B cell (primary cell): ENCODE measurements at regions not wholly inside any gene's neighbourhood (a gene's known extent, or its start where the extent isn't known, plus 50 kb on each side); places are given as distances from the start of the nearest gene placed in this dataset.
"Not testable (repeated sequence)": the region's sequence is repeated elsewhere in the genome, so short reads cannot be mapped to it uniquely, and the experiment has no call there.

Source experiments
- ATAC-seq: fragments of 200-7000 bp; cut with Tn5 transposase; one replicate; pipeline ENCODE4 v1.10.0; 2021; ENCODE audit warnings: low read depth, mild to moderate bottlenecking, moderate number of reproducible peaks, moderate library complexity
- CTCF ChIA-PET: fragments of 350-600 bp; sonication (Branson Sonifier 250); formaldehyde crosslinking; loops from one replicate; lab custom pipeline; 2021; ENCODE audit warnings: antibody characterized with exemption, inconsistent platforms; lab: Charles Lee
- POLR2A ChIA-PET: fragments of 350-600 bp; sonication (Branson Sonifier 250); formaldehyde crosslinking; loops from one replicate; lab custom pipeline; 2021; ENCODE audit warnings: antibody characterized with exemption; lab: Charles Lee
- DNase-seq: peaks from one replicate; pipeline ENCODE4 v3.0.0; 2013
- H2AFZ ChIP-seq: 2 replicates; pipeline ENCODE4 v1.6.1; 2012; ENCODE audit warnings: mild to moderate bottlenecking, low read depth, low read length; ENCODE audit not compliant: insufficient read depth, poor library complexity, severe bottlenecking
- H3K27ac ChIP-seq, 2 donors: 1 replicate in 1 of 2; 2 replicates in 1 of 2; pipeline ENCODE4 v1.5.1; 2012 to 2013; ENCODE audit warnings: low read length in 2 of 2, mild to moderate bottlenecking in 2 of 2, moderate library complexity in 1 of 2
- H3K27me3 ChIP-seq, 4 experiments: fragments of 200-600 bp in 1 of 4; sonication (generic) in 1 of 4; replicated peaks in 1 of 4; 1 replicate in 2 of 4; 2 replicates in 2 of 4; pipeline versions ENCODE4 v1.6.1 to v1.7.0; 2013 to 2016; ENCODE audit warnings: low read length in 3 of 4, mild to moderate bottlenecking in 2 of 4, mixed read lengths in 1 of 4, moderate library complexity in 1 of 4; ENCODE audit not compliant: insufficient read depth in 4 of 4, control insufficient read depth in 3 of 4; ENCODE audit errors: control extremely low read depth in 1 of 4
- H3K36me3 ChIP-seq, 2 experiments: replicated peaks in 1 of 2; 1 replicate in 1 of 2; 2 replicates in 1 of 2; pipeline versions ENCODE4 v1.6.1 to v1.7.1; 2013; ENCODE audit warnings: low read length in 1 of 2; ENCODE audit not compliant: insufficient read depth in 2 of 2, control insufficient read depth in 1 of 2; ENCODE audit errors: control extremely low read depth in 1 of 2, extremely low read depth in 1 of 2
- H3K4me1 ChIP-seq, 2 donors: fragments of 200-600 bp in 1 of 2; sonication (generic) in 1 of 2; 1 replicate in 1 of 2; 2 replicates in 1 of 2; pipeline versions ENCODE4 v1.5.1 to v1.6.1; 2013 to 2017; ENCODE audit warnings: low read length in 2 of 2; ENCODE audit not compliant: control insufficient read depth in 2 of 2, insufficient read depth in 2 of 2
- H3K4me2 ChIP-seq: replicated peaks from 2 replicates; pipeline ENCODE3; 2012; ENCODE audit warnings: mild to moderate bottlenecking, low read depth, low read length; ENCODE audit not compliant: poor library complexity, severe bottlenecking
- H3K4me3 ChIP-seq, 5 experiments: fragments of 200-600 bp in 1 of 5; sonication (generic) in 1 of 5; 1 replicate in 3 of 5; 2 replicates in 2 of 5; pipeline versions ENCODE4 v1.5.1 to v1.7.0; 2011 to 2016; ENCODE audit warnings: low read length in 4 of 5, mild to moderate bottlenecking in 4 of 5, low read depth in 2 of 5, control low read depth in 1 of 5, moderate library complexity in 1 of 5; ENCODE audit not compliant: insufficient read depth in 1 of 5; ENCODE audit errors: control extremely low read depth in 1 of 5, extremely low read depth in 1 of 5
- H3K79me2 ChIP-seq: fragments of 200-600 bp; sonication (generic); one replicate; pipeline ENCODE4 v1.6.0; 2016; ENCODE audit warnings: low read length; ENCODE audit not compliant: control insufficient read depth, insufficient read depth
- H3K9ac ChIP-seq: fragments of 200-600 bp; sonication (generic); 2 replicates; pipeline ENCODE4 v1.6.1; 2017; ENCODE audit warnings: mild to moderate bottlenecking, low read length, moderate library complexity
- H3K9me3 ChIP-seq, 3 donors: one replicate each; pipeline versions ENCODE4 v1.6.1 to v1.7.1; 2013; ENCODE audit warnings: low read length in 2 of 3; ENCODE audit not compliant: control insufficient read depth in 2 of 3, insufficient read depth in 1 of 3; ENCODE audit errors: control extremely low read depth in 1 of 3
- H4K20me1 ChIP-seq: 2 replicates; pipeline ENCODE4 v1.6.0; 2012; ENCODE audit warnings: mild to moderate bottlenecking, low read length; ENCODE audit not compliant: insufficient read depth, control insufficient read depth, poor library complexity, severe bottlenecking
- H3K27ac Mint-ChIP-seq: one replicate; pipeline ENCODE4 v1.8.0; 2021; ENCODE audit warnings: mixed read lengths
- H3K27me3 Mint-ChIP-seq: one replicate; pipeline ENCODE4 v1.8.0; 2021; ENCODE audit warnings: mixed read lengths
- H3K4me1 Mint-ChIP-seq: one replicate; pipeline ENCODE4 v1.8.0; 2021; ENCODE audit warnings: mixed read lengths
- H3K4me3 Mint-ChIP-seq: one replicate; pipeline ENCODE4 v1.8.0; 2021; ENCODE audit warnings: mixed read lengths
- H3K9me3 Mint-ChIP-seq: one replicate; pipeline ENCODE4 v1.8.0; 2022; ENCODE audit warnings: mixed read lengths; ENCODE audit not compliant: insufficient read depth
- WGBS: methylation state at CpG from one replicate; pipeline ENCODE4 v1.1.5; 2013; ENCODE audit warnings: missing lambda C conversion rate; ENCODE audit not compliant: insufficient coverage; 5-methylcytosine and 5-hydroxymethylcytosine counted together
- intact Hi-C: fragments of 100-400 bp; cut with micrococcal nuclease; formaldehyde crosslinking; loops from one replicate; pipeline ENCODE4 v1.10.0; 2022

GRCh38 chr9:94387338-94388010 is 59.0 kb upstream of the NUTM2F start:
- H3K27me3 ChIP-seq, H2AFZ ChIP-seq, H3K27me3 Mint-ChIP-seq, H3K4me2 ChIP-seq, ATAC-seq, H3K27ac Mint-ChIP-seq, H3K4me3 Mint-ChIP-seq, intact Hi-C loops, POLR2A ChIA-PET, H3K9me3 Mint-ChIP-seq, DNase-seq, H3K36me3 ChIP-seq, H3K27ac ChIP-seq, H4K20me1 ChIP-seq, CTCF ChIA-PET, H3K9ac ChIP-seq, H3K4me3 ChIP-seq, H3K9me3 ChIP-seq, H3K4me1 ChIP-seq: not testable (repeated sequence)
- peaks cover 44% of the 10 kb centered on the region for H3K79me2 ChIP-seq
- H3K4me1 Mint-ChIP-seq: peaks cover 26% of the 10 kb centered on the region
- no CpG with 5 or more reads among the region's 5 CpGs for WGBS

- POLR2A ChIA-PET: not testable (repeated sequence)
- no CpG with 5 or more reads among the region's 2 CpGs for WGBS
- H3K4me1 Mint-ChIP-seq: peaks cover 26% of the 10 kb centered on the region
Observed at GRCh38 chr9:94388011-94388406, 59.6 kb upstream of the NUTM2F start.

GRCh38 chr9:94390425-94391098 is 62.1 kb upstream of the NUTM2F start:
- H3K4me3 Mint-ChIP-seq: peak overlapping the region; percentile 0
- H3K9ac ChIP-seq, H2AFZ ChIP-seq, H3K4me3 ChIP-seq, ATAC-seq, POLR2A ChIA-PET, H3K27me3 ChIP-seq, H3K9me3 Mint-ChIP-seq, H3K36me3 ChIP-seq, CTCF ChIA-PET, intact Hi-C loops, H3K9me3 ChIP-seq, H3K27ac Mint-ChIP-seq, DNase-seq, H3K4me1 ChIP-seq, H3K27me3 Mint-ChIP-seq, H3K27ac ChIP-seq, H4K20me1 ChIP-seq, H3K4me2 ChIP-seq: not testable (repeated sequence)
- peaks cover 27% of the 10 kb centered on the region for H3K79me2 ChIP-seq
- WGBS: no CpG with 5 or more reads among the region's 5 CpGs
- H3K4me1 Mint-ChIP-seq: peaks cover 22% of the 10 kb centered on the region

More at GRCh38 chr9:94388011-94388406, 59.6 kb upstream of the NUTM2F start:
- intact Hi-C loops, DNase-seq, H3K4me3 Mint-ChIP-seq, ATAC-seq, H3K27ac ChIP-seq, H3K36me3 ChIP-seq, CTCF ChIA-PET, H3K9me3 Mint-ChIP-seq, H3K27me3 ChIP-seq, H3K4me2 ChIP-seq, H3K9ac ChIP-seq, H3K9me3 ChIP-seq, H4K20me1 ChIP-seq, H2AFZ ChIP-seq, H3K4me1 ChIP-seq, H3K4me3 ChIP-seq, H3K27ac Mint-ChIP-seq, H3K27me3 Mint-ChIP-seq: not testable (repeated sequence)
- H3K79me2 ChIP-seq: peaks cover 40% of the 10 kb centered on the region
